Stomach (tissue), 8 donors: ENCODE measurements at regions not wholly inside any gene's neighbourhood (a gene's known extent, or its start where the extent isn't known, plus 50 kb on each side); places are given as distances from the start of the nearest gene placed in this dataset.

Experiments used
- DNase-seq, 2 donors: peaks; one replicate each; pipeline versions ENCODE4 v3.0.0 to v3.0.0-alpha.2; 2013 to 2019
- H3K27ac ChIP-seq, 5 donors: fragments of 200-600 bp in 4 of 5; sonication (generic) in 4 of 5; one replicate each; pipeline ENCODE4 v1.5.1; 2013 to 2019; ENCODE audit warnings: mild to moderate bottlenecking in 1 of 5, moderate library complexity in 1 of 5
- H3K27me3 ChIP-seq, 3 donors: fragments of 200-600 bp; sonication (generic); one replicate each; pipeline ENCODE4 v1.5.1; 2017 to 2019; ENCODE audit warnings: mixed run types in 1 of 3
- H3K36me3 ChIP-seq, 4 donors: fragments of 200-600 bp; sonication (generic); 1 replicate in 3 of 4; 2 replicates in 1 of 4; pipeline ENCODE4 v1.5.1; 2016 to 2019
- H3K4me1 ChIP-seq, 4 donors: fragments of 200-600 bp; sonication (generic); one replicate each; pipeline ENCODE4 v1.5.1; 2016 to 2019
- H3K4me3 ChIP-seq, 4 donors: fragments of 200-600 bp; sonication (generic) in 3 of 4; one replicate each; pipeline ENCODE4 v1.5.1; 2016 to 2019; ENCODE audit warnings: mild to moderate bottlenecking in 1 of 4
- H3K9me3 ChIP-seq, 4 donors: fragments of 200-600 bp; sonication (generic); one replicate each; pipeline ENCODE4 v1.5.1; 2016 to 2019
- EP300 ChIP-seq: sonication (generic); formaldehyde crosslinking; IDR thresholded peaks from one replicate; pipeline ENCODE4 v1.6.1; 2017; ENCODE audit warnings: antibody characterized with exemption
- POLR2A ChIP-seq, 4 donors: fragments of 450-650 bp; IDR thresholded peaks; one replicate each; pipeline ENCODE4 v1.6.1; 2016; ENCODE audit warnings: antibody characterized with exemption in 4 of 4, control low read depth in 2 of 4, mild to moderate bottlenecking in 1 of 4, moderate library complexity in 1 of 4
- POLR2AphosphoS5 ChIP-seq, 3 donors: sonication (generic); formaldehyde crosslinking; IDR thresholded peaks; one replicate each; pipeline ENCODE4 v1.6.1; 2016; ENCODE audit warnings: antibody characterized with exemption in 3 of 3
- WGBS, 5 donors: extraction: QIAGEN DNeasy Blood & Tissue Kit in 3 of 5; methylation state at CpG; one replicate each; pipeline versions ENCODE4 v1.1.5 to v1.1.7; 2013 to 2018; 5-methylcytosine and 5-hydroxymethylcytosine counted together
- intact Hi-C: fragments of 100-400 bp; cut with DNase I; formaldehyde crosslinking; loops from one replicate; pipeline ENCODE4 v1.15.1; 2023; ENCODE audit warnings: low total_unique reads
- TF ChIP-seq, protein P1 (sequence below), 7 experiments: fragments of 450-650 bp in 4 of 7; fragments of 200-600 bp in 3 of 7; sonication (generic) in 3 of 7; IDR thresholded peaks; one replicate each; pipeline ENCODE4 v1.5.1; 2016 to 2019; ENCODE audit warnings: antibody characterized with exemption in 7 of 7, control low read depth in 2 of 7, mild to moderate bottlenecking in 1 of 7
- donor health status: healthy with polysubstance abuse.
- donor health status: Bipolar disorder and iron deficiency.
- donor health status: healthy.

DNA sequence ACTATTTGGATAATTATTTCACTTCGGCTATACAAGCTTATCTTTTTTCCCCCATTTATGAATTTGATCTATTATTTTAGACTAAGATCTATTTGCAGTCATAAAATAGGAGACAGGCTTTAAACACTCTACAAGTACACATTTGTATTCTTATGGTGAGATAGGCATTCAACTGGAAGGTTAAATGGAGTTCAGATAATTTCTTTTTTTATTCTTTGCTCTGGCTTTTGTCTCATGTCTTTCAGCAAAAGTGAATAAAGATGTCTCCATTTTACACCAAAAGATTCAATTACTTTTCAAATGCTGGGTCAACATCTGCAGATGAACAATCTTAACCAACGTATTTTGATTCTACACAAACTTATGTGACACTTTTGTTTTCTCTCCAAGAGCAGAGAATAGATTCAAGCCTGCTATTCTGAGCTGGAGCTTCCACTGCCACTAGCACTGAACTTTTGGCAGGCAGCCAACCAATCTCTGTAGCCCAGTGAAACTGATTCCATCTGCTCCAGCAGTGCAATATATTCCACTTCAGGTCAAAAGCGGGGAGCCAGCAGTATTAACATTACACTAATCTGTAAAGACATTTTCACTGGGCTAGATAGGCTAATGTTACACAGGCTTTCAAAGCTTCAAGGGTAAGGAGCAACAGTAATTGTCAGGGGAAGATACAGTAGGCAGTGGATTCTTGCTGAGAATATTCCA lies 452.0 kb upstream of the ZNF608 start:
- 23 to 32% (median 27%) methylated on average over 3 of the region's 3 CpGs for WGBS, 5 donors
- no peak overlapping the region for H3K4me3 ChIP-seq
- no peaks in the 10 kb centered on the region for H3K36me3 ChIP-seq
- H3K9me3 ChIP-seq, result no peaks in the 10 kb centered on the region
- peaks cover 4 to 39% (median 18%) of the 10 kb centered on the region in 4 donors for H3K4me1 ChIP-seq
- intact Hi-C loops, result no loop called here
- no peak overlapping the region for H3K27ac ChIP-seq
- H3K27me3 ChIP-seq, result no peaks in the 10 kb centered on the region
- TF ChIP-seq, protein P1, sequence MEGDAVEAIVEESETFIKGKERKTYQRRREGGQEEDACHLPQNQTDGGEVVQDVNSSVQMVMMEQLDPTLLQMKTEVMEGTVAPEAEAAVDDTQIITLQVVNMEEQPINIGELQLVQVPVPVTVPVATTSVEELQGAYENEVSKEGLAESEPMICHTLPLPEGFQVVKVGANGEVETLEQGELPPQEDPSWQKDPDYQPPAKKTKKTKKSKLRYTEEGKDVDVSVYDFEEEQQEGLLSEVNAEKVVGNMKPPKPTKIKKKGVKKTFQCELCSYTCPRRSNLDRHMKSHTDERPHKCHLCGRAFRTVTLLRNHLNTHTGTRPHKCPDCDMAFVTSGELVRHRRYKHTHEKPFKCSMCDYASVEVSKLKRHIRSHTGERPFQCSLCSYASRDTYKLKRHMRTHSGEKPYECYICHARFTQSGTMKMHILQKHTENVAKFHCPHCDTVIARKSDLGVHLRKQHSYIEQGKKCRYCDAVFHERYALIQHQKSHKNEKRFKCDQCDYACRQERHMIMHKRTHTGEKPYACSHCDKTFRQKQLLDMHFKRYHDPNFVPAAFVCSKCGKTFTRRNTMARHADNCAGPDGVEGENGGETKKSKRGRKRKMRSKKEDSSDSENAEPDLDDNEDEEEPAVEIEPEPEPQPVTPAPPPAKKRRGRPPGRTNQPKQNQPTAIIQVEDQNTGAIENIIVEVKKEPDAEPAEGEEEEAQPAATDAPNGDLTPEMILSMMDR (IDR thresholded peaks at IDR 0.05), result no peak
- TF ChIP-seq EP300 (no peak), POLR2A (IDR thresholded peaks at IDR 0.05) (no peak), POLR2AphosphoS5 (IDR thresholded peaks at IDR 0.05) (no peak)
- DNase-seq, result peak; percentile 80 to 95

DNA sequence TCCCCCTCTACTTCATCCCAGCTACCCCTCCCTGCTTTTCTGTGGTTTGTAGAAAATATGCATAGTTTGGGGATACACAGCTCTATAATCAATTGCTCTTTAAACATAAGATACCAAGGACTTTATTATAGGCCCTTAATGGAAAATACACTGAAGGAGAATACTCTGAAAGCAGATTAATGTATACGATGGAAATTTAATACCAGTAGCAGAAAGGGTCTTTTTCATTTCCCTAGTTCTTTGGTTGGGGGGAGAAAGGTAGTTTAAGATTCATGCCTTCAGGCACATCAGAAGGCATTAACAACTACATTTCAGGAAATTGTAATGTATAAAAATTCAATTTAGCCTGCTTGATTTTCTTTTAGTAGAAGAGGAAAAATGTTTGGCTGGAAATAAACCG lies 452.9 kb upstream of the ZNF608 start:
- intact Hi-C loops, result no loop called here
- Histone ChIP-seq H3K36me3 (no peaks in the 10 kb centered on the region), H3K4me3 (no peak overlapping the region), H3K27ac (no peak overlapping the region), H3K9me3 (no peaks in the 10 kb centered on the region), H3K27me3 (no peaks in the 10 kb centered on the region), H3K4me1 (peaks cover 4 to 39% (median 18%) of the 10 kb centered on the region in 4 donors)
- WGBS, 5 donors, result 82 to 96% (median 89%) methylated on average over 2 of the region's 2 CpGs
- DNase-seq, result no peak
- TF ChIP-seq EP300 (no peak), POLR2A (IDR thresholded peaks at IDR 0.05) (no peak)

DNA sequence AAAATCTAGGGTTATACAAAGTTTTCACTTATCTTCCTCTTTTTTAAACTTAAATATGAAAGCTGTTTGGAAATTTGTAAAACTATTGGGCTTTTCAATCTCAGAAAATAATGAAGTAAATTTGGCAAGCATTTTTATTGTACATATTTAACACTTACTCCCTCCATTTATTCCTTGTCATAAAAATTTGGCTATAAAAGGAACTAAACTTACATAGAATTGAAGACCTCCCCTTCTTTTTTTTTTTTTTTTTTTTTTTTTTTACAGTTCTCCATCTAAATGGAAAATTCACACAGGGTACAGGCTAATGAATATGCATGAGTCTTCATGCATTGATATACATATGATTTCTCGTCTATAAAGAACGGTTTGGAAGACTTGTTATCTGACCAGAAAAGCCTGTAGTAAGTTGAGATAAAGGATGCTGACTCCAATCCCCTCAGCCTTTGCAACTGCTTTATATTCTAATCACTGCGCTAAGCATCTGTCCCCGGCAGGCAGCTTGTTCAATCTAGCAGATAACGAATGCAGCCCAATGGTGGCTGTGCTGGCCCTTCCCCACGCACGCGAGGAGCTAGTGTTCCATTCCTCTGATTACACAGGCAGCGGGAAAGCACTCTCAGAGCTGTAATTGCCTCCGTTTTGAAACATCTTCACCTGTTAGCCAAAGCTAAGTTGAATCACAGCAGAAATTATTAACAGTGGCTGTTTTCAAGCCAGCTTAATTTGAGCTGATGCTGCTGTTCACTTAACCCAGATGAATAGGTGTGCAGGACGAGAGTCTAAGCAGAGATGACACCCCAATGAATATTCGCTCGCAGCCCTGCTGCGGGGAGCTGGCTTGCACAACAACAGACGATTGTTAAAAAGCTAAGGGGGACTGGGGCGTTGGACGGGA lies 453.8 kb upstream of the ZNF608 start:
- H3K36me3 ChIP-seq, result no peaks in the 10 kb centered on the region
- WGBS, 5 donors, result 25 to 45% (median 27%) methylated on average over 17 of the region's 17 CpGs
- TF ChIP-seq POLR2A (IDR thresholded peaks at IDR 0.05) (no peak), POLR2AphosphoS5 (IDR thresholded peaks at IDR 0.05) (no peak), EP300 (no peak)
- TF ChIP-seq, protein P1 (IDR thresholded peaks at IDR 0.05), result no peak
- peak; percentile 29 to 65 for DNase-seq
- no peak overlapping the region for H3K27ac ChIP-seq
- H3K4me1 ChIP-seq, result peaks cover 4 to 39% (median 18%) of the 10 kb centered on the region in 4 donors
- no peaks in the 10 kb centered on the region for H3K9me3 ChIP-seq
- intact Hi-C loops, result no loop called here
- H3K27me3 ChIP-seq, result no peaks in the 10 kb centered on the region
- peak overlapping the region; percentile 1 to 31 (median 18) for H3K4me3 ChIP-seq

DNA sequence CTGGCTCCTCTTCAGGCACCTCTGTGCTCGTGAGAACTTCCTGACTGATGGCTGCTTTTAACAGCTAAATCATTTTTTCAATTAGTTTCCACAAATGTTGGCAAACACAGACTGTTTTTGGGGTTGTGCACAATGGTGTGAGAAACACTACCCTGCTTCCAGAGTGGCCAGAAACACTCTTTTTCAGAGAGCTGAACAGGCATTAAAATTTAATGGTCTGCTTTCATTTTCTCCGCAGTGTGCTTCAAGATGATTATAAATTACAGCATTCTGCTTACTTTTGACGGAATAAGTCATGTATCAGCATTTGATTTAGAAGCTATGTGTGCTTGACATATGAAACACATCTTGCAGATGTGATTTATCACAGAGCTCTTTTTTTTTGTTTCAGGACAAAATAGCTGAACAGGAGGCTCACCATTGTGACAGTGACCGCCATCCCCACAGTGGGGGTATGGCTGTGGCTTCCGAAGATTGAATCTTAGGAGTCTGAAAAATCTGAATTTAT lies 454.5 kb upstream of the ZNF608 start:
- Histone ChIP-seq H3K4me1 (peaks cover 4 to 39% (median 18%) of the 10 kb centered on the region in 4 donors), H3K36me3 (no peaks in the 10 kb centered on the region), H3K9me3 (no peaks in the 10 kb centered on the region), H3K4me3 (peak overlapping the region; percentile 1 to 31 (median 18)), H3K27me3 (no peaks in the 10 kb centered on the region), H3K27ac (no peak overlapping the region)
- TF ChIP-seq POLR2A (IDR thresholded peaks at IDR 0.05) (no peak), POLR2AphosphoS5 (IDR thresholded peaks at IDR 0.05) (no peak), EP300 (no peak)
- TF ChIP-seq, protein P1 (IDR thresholded peaks at IDR 0.05), result no peak
- DNase-seq, result no peak
- 68 to 78% (median 76%) methylated on average over 5 of the region's 5 CpGs for WGBS, 5 donors
- intact Hi-C loops, result no loop called here
